GM12878 (cell line): ENCODE measurements at regions not wholly inside any gene's neighbourhood (a gene's known extent, or its start where the extent isn't known, plus 50 kb on each side); places are given as distances from the start of the nearest gene placed in this dataset.

ENCODE experiments used
- ATF2 ChIP-seq: IDR thresholded peaks from 2 replicates; pipeline ENCODE4 v1.6.1; 2012; ENCODE audit warnings: low read length, inconsistent platforms
- BCL11A ChIP-seq: IDR thresholded peaks from 2 replicates; pipeline ENCODE4 v1.6.1; 2011; ENCODE audit warnings: low read depth, low read length
- BRCA1 ChIP-seq: IDR thresholded peaks from 2 replicates; pipeline ENCODE4 v1.6.1; 2011; ENCODE audit warnings: low read depth, low read length, improper control_type of control experiment
- CBX3 ChIP-seq: fragments of 200-600 bp; sonication (generic); IDR thresholded peaks from 2 replicates; pipeline ENCODE4 v1.6.1; 2016; ENCODE audit warnings: low read depth, borderline replicate concordance
- CHD4 ChIP-seq: fragments of 200-600 bp; sonication (generic); IDR thresholded peaks from 2 replicates; pipeline ENCODE4 v1.6.1; 2016; ENCODE audit warnings: mild to moderate bottlenecking
- CTCF ChIP-seq, 3 experiments: IDR thresholded peaks in 2 of 3; conservative IDR thresholded peaks in 1 of 3; 2 replicates each; pipeline ENCODE4 v1.5.1; 2011; ENCODE audit warnings: low read depth in 3 of 3, low read length in 3 of 3, mild to moderate bottlenecking in 3 of 3, control low read depth in 2 of 3, moderate library complexity in 2 of 3, inconsistent platforms in 1 of 3, mixed read lengths in 1 of 3; ENCODE audit not compliant: control insufficient read depth in 2 of 3, insufficient read depth in 1 of 3; ENCODE audit errors: extremely low read depth in 1 of 3
- ELK1 ChIP-seq: IDR thresholded peaks from 2 replicates; pipeline ENCODE4 v1.6.1; 2012; ENCODE audit warnings: low read depth, low read length, improper control_type of control experiment
- ESRRA ChIP-seq: IDR thresholded peaks from 2 replicates; pipeline ENCODE4 v1.6.1; 2012; ENCODE audit warnings: mild to moderate bottlenecking, low read length, improper control_type of control experiment
- MXI1 ChIP-seq: fragments of 150-350 bp; IDR thresholded peaks from 2 replicates; pipeline ENCODE4 v1.6.1; 2011; ENCODE audit warnings: low read depth, mild to moderate bottlenecking, inconsistent platforms, low read length, improper control_type of control experiment
- NFXL1 ChIP-seq: fragments of 450-650 bp; IDR thresholded peaks from 2 replicates; pipeline ENCODE4 v1.6.1; 2017; ENCODE audit warnings: antibody characterized with exemption, mild to moderate bottlenecking, borderline replicate concordance
- NR2C2 ChIP-seq: IDR thresholded peaks from 2 replicates; pipeline ENCODE4 v1.6.1; 2011; ENCODE audit warnings: borderline replicate concordance, low read depth; ENCODE audit not compliant: control insufficient read depth, insufficient read length
- NRF1 ChIP-seq: conservative IDR thresholded peaks from 2 replicates; pipeline ENCODE4 v1.6.1; 2011; ENCODE audit warnings: mild to moderate bottlenecking, low read depth, low read length, improper control_type of control experiment
- PAX8 ChIP-seq: fragments of 450-650 bp; IDR thresholded peaks from 2 replicates; pipeline ENCODE4 v1.6.1; 2017; ENCODE audit warnings: mild to moderate bottlenecking, moderate library complexity
- POLR2AphosphoS2 ChIP-seq: IDR thresholded peaks from 2 replicates; pipeline ENCODE4 v1.6.1; 2011; ENCODE audit warnings: low read depth, mild to moderate bottlenecking, low read length, improper control_type of control experiment, moderate library complexity
- RUNX3 ChIP-seq: IDR thresholded peaks from 2 replicates; pipeline ENCODE4 v1.6.1; 2012; ENCODE audit warnings: low read length, inconsistent platforms
- SREBF1 ChIP-seq: IDR thresholded peaks from 2 replicates; pipeline ENCODE4 v1.6.1; 2012; ENCODE audit warnings: mild to moderate bottlenecking, low read length
- SRF ChIP-seq, 2 experiments: IDR thresholded peaks; 2 replicates each; pipeline ENCODE4 v1.6.1; 2011; ENCODE audit warnings: low read depth in 2 of 2, low read length in 2 of 2, mild to moderate bottlenecking in 1 of 2, moderate library complexity in 1 of 2
- SUZ12 ChIP-seq: fragments of 200-600 bp; sonication (generic); IDR thresholded peaks from one replicate; pipeline ENCODE4 v1.6.1; 2018; ENCODE audit warnings: antibody characterized with exemption, mild to moderate bottlenecking; ENCODE audit not compliant: unreplicated experiment
- YY1 ChIP-seq: IDR thresholded peaks from 2 replicates; pipeline ENCODE4 v1.6.1; 2011; ENCODE audit warnings: low read depth, mild to moderate bottlenecking, low read length
- ZNF217 ChIP-seq: fragments of 450-650 bp; IDR thresholded peaks from 2 replicates; pipeline ENCODE4 v1.6.1; 2017; ENCODE audit warnings: antibody characterized with exemption, mild to moderate bottlenecking
- ZNF274 ChIP-seq: IDR thresholded peaks from one replicate; pipeline ENCODE4 v1.8.0; 2011; ENCODE audit not compliant: insufficient read length, insufficient read depth
- ZNF622 ChIP-seq: fragments of 450-650 bp; IDR thresholded peaks from 2 replicates; pipeline ENCODE4 v1.6.1; 2017; ENCODE audit warnings: mild to moderate bottlenecking, inconsistent platforms
- TF ChIP-seq, protein P1 (sequence below): IDR thresholded peaks from 2 replicates; pipeline ENCODE4 v1.6.1; 2011; ENCODE audit warnings: borderline replicate concordance, low read depth, mild to moderate bottlenecking, moderate library complexity, low read length; ENCODE audit not compliant: insufficient read depth, poor library complexity, severe bottlenecking
- TF ChIP-seq, protein P2 (sequence below): IDR thresholded peaks from 2 replicates; pipeline ENCODE4 v1.6.1; 2011; ENCODE audit warnings: mild to moderate bottlenecking, low read depth, low read length, moderate library complexity; ENCODE audit not compliant: insufficient replicate concordance
- TF ChIP-seq, protein P3 (sequence below): fragments of 450-650 bp; IDR thresholded peaks from 2 replicates; pipeline ENCODE4 v1.6.1; 2016; ENCODE audit warnings: mild to moderate bottlenecking

DNA sequence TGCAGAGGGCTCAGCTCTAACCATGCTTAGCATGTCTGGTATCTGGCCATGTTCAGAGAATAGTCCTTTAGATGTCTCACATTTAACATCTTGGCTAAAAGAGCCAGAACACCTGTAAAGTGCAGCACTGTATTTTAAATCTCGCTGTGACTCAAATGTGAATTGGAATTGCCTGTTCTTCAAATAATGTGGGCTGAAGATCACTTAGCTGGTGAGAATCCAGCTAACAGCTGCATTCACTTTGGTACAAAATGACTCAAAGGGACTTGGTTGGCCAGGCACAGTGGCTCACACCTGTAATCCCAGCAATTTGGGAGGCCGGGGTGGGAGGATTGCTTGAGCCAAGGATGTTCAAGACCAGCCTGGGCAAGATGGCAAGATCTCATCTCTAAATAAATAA is 63.5 kb upstream of the PLAC8 start (continued):
- TF ChIP-seq ATF2 (peak; percentile 87), CBX3 (no peak), ZNF274 (no peak), ZNF217 (0 out of 2 replicates have a peak, but pooled peaks have one; percentile 44), ZNF622 (no peak), CHD4 (no peak), PAX8 (no peak), SRF (IDR thresholded peaks at IDR 0.05; ENCODE audit: low read depth in 2 of 2, low read length in 2 of 2) (no peak), CTCF (IDR thresholded peaks at IDR 0.05 in 2 of 3, conservative IDR thresholded peaks at IDR 0.05 in 1 of 3; ENCODE audit: control insufficient read depth in 2 of 3, extremely low read depth in 1 of 3, insufficient read depth in 1 of 3, low read depth in 3 of 3, low read length in 3 of 3) (no peak), SREBF1 (no peak), BRCA1 (no peak), ESRRA (no peak), YY1 (no peak), NRF1 (no peak), ELK1 (no peak), BCL11A (peak; percentile 90), SUZ12 (no peak), POLR2AphosphoS2 (no peak), MXI1 (no peak), NR2C2 (no peak), RUNX3 (peak; percentile 89), NFXL1 (no peak)
- TF ChIP-seq, protein P1, sequence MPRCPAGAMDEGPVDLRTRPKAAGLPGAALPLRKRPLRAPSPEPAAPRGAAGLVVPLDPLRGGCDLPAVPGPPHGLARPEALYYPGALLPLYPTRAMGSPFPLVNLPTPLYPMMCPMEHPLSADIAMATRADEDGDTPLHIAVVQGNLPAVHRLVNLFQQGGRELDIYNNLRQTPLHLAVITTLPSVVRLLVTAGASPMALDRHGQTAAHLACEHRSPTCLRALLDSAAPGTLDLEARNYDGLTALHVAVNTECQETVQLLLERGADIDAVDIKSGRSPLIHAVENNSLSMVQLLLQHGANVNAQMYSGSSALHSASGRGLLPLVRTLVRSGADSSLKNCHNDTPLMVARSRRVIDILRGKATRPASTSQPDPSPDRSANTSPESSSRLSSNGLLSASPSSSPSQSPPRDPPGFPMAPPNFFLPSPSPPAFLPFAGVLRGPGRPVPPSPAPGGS: peak; percentile 56
- TF ChIP-seq, protein P2, sequence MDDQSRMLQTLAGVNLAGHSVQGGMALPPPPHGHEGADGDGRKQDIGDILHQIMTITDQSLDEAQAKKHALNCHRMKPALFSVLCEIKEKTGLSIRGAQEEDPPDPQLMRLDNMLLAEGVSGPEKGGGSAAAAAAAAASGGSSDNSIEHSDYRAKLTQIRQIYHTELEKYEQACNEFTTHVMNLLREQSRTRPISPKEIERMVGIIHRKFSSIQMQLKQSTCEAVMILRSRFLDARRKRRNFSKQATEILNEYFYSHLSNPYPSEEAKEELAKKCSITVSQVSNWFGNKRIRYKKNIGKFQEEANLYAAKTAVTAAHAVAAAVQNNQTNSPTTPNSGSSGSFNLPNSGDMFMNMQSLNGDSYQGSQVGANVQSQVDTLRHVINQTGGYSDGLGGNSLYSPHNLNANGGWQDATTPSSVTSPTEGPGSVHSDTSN: no peak
- TF ChIP-seq, protein P3, sequence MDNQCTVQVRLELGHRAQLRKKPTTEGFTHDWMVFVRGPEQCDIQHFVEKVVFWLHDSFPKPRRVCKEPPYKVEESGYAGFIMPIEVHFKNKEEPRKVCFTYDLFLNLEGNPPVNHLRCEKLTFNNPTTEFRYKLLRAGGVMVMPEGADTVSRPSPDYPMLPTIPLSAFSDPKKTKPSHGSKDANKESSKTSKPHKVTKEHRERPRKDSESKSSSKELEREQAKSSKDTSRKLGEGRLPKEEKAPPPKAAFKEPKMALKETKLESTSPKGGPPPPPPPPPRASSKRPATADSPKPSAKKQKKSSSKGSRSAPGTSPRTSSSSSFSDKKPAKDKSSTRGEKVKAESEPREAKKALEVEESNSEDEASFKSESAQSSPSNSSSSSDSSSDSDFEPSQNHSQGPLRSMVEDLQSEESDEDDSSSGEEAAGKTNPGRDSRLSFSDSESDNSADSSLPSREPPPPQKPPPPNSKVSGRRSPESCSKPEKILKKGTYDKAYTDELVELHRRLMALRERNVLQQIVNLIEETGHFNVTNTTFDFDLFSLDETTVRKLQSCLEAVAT: no peak
